Right lobe of liver (tissue), 6 donors: ENCODE measurements at regions not wholly inside any gene's neighbourhood (a gene's known extent, or its start where the extent isn't known, plus 50 kb on each side); places are given as distances from the start of the nearest gene placed in this dataset.

ENCODE experiments used
- ATAC-seq, 4 donors: fragments of 200-7000 bp; cut with Tn5 transposase; one replicate each; pipeline ENCODE4 v1.9.1; 2020; ENCODE audit warnings: mild to moderate bottlenecking in 4 of 4, moderate library complexity in 4 of 4
- DNase-seq, 3 donors: peaks; one replicate each; pipeline ENCODE4 v3.0.0-alpha.2; 2020
- H3K27ac ChIP-seq, 3 donors: fragments of 200-600 bp; one replicate each; pipeline ENCODE4 v1.8.0; 2022
- H3K27me3 ChIP-seq, 2 donors: fragments of 200-600 bp; one replicate each; pipeline ENCODE4 v1.8.0; 2022
- H3K36me3 ChIP-seq, 4 donors: fragments of 200-600 bp; sonication (generic) in 1 of 4; one replicate each; pipeline versions ENCODE4 v1.5.1 to v1.8.0; 2017 to 2022; ENCODE audit warnings: control low read depth in 1 of 4
- H3K4me1 ChIP-seq, 4 donors: fragments of 200-600 bp; sonication (generic) in 1 of 4; one replicate each; pipeline versions ENCODE4 v1.5.1 to v1.8.0; 2017 to 2022; ENCODE audit warnings: control low read depth in 1 of 4
- H3K4me3 ChIP-seq, 3 donors: fragments of 200-600 bp; one replicate each; pipeline ENCODE4 v1.8.0; 2022
- H3K9me3 ChIP-seq, 4 donors: fragments of 200-600 bp; sonication (generic) in 1 of 4; one replicate each; pipeline versions ENCODE4 v1.5.1 to v1.8.0; 2017 to 2022; ENCODE audit warnings: control low read depth in 1 of 4
- CTCF ChIP-seq, 4 donors: fragments of 200-600 bp in 3 of 4; fragments of 450-650 bp in 1 of 4; IDR thresholded peaks; one replicate each; pipeline versions ENCODE4 v1.5.1 to v1.8.0; 2016 to 2022; ENCODE audit warnings: antibody characterized with exemption in 4 of 4, mild to moderate bottlenecking in 2 of 4
- POLR2A ChIP-seq: fragments of 450-650 bp; IDR thresholded peaks from one replicate; pipeline ENCODE4 v1.6.1; 2017; ENCODE audit warnings: antibody characterized with exemption, mild to moderate bottlenecking
- WGBS: methylation state at CpG from one replicate; pipeline ENCODE4 v1.1.6; 2018; ENCODE audit warnings: low coverage, low lambda C conversion rate; ENCODE audit not compliant: insufficient coverage; ENCODE audit errors: missing lambda C conversion rate; 5-methylcytosine and 5-hydroxymethylcytosine counted together
- intact Hi-C, 2 donors: fragments of 100-400 bp; cut with DNase I; formaldehyde crosslinking; loops; one replicate each; pipeline versions ENCODE4 v1.11.2 to v1.14.1; 2022
- donor health status: DM: no; HTN: yes; CAD: no.
- donor health status: DM: no; HTN: no; CAD: no.
- donor health status: DM: no; HTN: no; CAD: no.
- donor health status: DM: no; HTN: yes; CAD: no.
- donor health status: DM: no; HTN: yes; CAD: no.

- Histone ChIP-seq H3K4me3 (no peak overlapping the region), H3K27ac (no peak overlapping the region), H3K27me3 (no peaks in the 10 kb centered on the region), H3K9me3 (no peaks in the 10 kb centered on the region), H3K36me3 (no peaks in the 10 kb centered on the region), H3K4me1 (no peaks in the 10 kb centered on the region)
- 54% methylated on average over 2 of the region's 2 CpGs for WGBS
- ATAC-seq (no peak), DNase-seq (no peak)
- intact Hi-C loops: no loop called here
- TF ChIP-seq CTCF (IDR thresholded peaks at IDR 0.05): no peak
- TF ChIP-seq POLR2A: no peak
These were observed 109.6 kb downstream of the S1PR1 start for GRCh38 chr1:101346419-101346818.

DNA sequence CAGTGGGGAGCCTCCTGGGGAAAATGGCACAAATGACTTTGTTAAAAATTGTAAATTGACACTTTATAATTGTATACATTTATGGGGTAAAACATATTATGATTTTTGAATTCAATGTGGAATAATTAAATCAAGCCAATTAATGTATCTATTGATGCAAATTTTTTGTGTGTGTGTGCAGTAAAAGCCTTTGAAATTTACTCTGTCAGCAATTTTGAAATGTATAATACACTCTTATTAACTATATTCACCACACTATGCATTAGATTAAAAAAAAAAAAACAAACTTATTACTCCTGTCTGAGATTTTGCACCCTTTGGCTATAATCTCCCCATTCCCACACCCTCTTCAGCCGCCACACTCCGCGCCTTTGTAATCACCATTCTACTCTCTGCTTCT, 119.2 kb downstream of the S1PR1 start:
- TF ChIP-seq POLR2A (no peak), CTCF (IDR thresholded peaks at IDR 0.05) (no peak)
- no peaks in the 10 kb centered on the region for H3K9me3 ChIP-seq
- intact Hi-C loops: loop anchor here (5.0 kb wide), 2 partner anchors 44 to 49 kb away; no protein-coding TSS in a partner anchor
- 53% methylated on average over 3 of the region's 3 CpGs for WGBS
- H3K27ac ChIP-seq: no peak overlapping the region
- no peak overlapping the region for H3K4me3 ChIP-seq
- no peaks in the 10 kb centered on the region for H3K36me3 ChIP-seq
- no peaks in the 10 kb centered on the region for H3K27me3 ChIP-seq
- no peak for ATAC-seq
- DNase-seq: no peak
- no peaks in the 10 kb centered on the region for H3K4me1 ChIP-seq

GRCh38 chr1:101356604-101357443, 120.0 kb downstream of the S1PR1 start:
- TF ChIP-seq POLR2A (no peak), CTCF (IDR thresholded peaks at IDR 0.05) (no peak)
- no peak for ATAC-seq
- H3K36me3 ChIP-seq: no peaks in the 10 kb centered on the region
- intact Hi-C loops: loop anchor here (5.0 kb wide), 2 partner anchors 45 to 50 kb away; no protein-coding TSS in a partner anchor
- no peak overlapping the region for H3K27ac ChIP-seq
- no peaks in the 10 kb centered on the region for H3K4me1 ChIP-seq
- DNase-seq: no peak
- H3K9me3 ChIP-seq: no peaks in the 10 kb centered on the region
- no peaks in the 10 kb centered on the region for H3K27me3 ChIP-seq
- H3K4me3 ChIP-seq: no peak overlapping the region
- WGBS: 21% methylated on average over 5 of the region's 5 CpGs

- no peaks in the 10 kb centered on the region for H3K36me3 ChIP-seq
- H3K27me3 ChIP-seq: no peaks in the 10 kb centered on the region
- DNase-seq: peak in 1 of 3 donors; percentile 63
- peak; percentile 99 to 100 (median 100) for ATAC-seq
- H3K27ac ChIP-seq: no peak overlapping the region
- intact Hi-C loops: loop anchor here (5.0 kb wide), 2 partner anchors 45 to 50 kb away; no protein-coding TSS in a partner anchor
- 36% methylated on average over 4 of the region's 4 CpGs for WGBS
- no peak overlapping the region for H3K4me3 ChIP-seq
- H3K9me3 ChIP-seq: no peaks in the 10 kb centered on the region
- no peaks in the 10 kb centered on the region for H3K4me1 ChIP-seq
- TF ChIP-seq POLR2A (no peak), CTCF (IDR thresholded peaks at IDR 0.05) (peak; percentile 76 to 89 (median 84))
These were observed 120.7 kb downstream of the S1PR1 start for GRCh38 chr1:101357444-101357986.
